GM18858 (cell line): ENCODE measurements at regions not wholly inside any gene's neighbourhood (a gene's known extent, or its start where the extent isn't known, plus 50 kb on each side); places are given as distances from the start of the nearest gene placed in this dataset.

Source experiments
- ATAC-seq: cut with Tn5 transposase; IDR thresholded peaks from one replicate; pipeline ENCODE4 v1.9.1; 2021; ENCODE audit not compliant: unreplicated experiment

GRCh38 chr13:31441800-31442510 is 242.2 kb downstream of the B3GLCT start:
- ATAC-seq, result no peak

GRCh38 chr13:31442571-31442970 is 242.8 kb downstream of the B3GLCT start:
- no peak for ATAC-seq

- no peak for ATAC-seq
These were observed 244.6 kb downstream of the B3GLCT start for GRCh38 chr13:31444266-31444856.

- no peak for ATAC-seq
These were observed 252.8 kb downstream of the B3GLCT start for GRCh38 chr13:31452525-31452924.

GRCh38 chr13:31455581-31455980 is 255.8 kb downstream of the B3GLCT start:
- ATAC-seq, result no peak

GRCh38 chr13:31456056-31456455 is 256.3 kb downstream of the B3GLCT start:
- ATAC-seq, result no peak

GRCh38 chr13:31460061-31460460 is 260.3 kb downstream of the B3GLCT start:
- ATAC-seq, result no peak

GRCh38 chr13:31461923-31462322 is 262.1 kb downstream of the B3GLCT start:
- ATAC-seq, result no peak

- no peak for ATAC-seq
These were observed 263.0 kb downstream of the B3GLCT start for GRCh38 chr13:31462766-31463165.

GRCh38 chr13:31468114-31468902 is 268.5 kb downstream of the B3GLCT start:
- no peak for ATAC-seq

GRCh38 chr13:31469377-31469776 is 269.6 kb downstream of the B3GLCT start:
- no peak for ATAC-seq

- no peak for ATAC-seq
These were observed 263.1 kb upstream of the RXFP2 start for GRCh38 chr13:31476266-31476665.

- ATAC-seq, result no peak
These were observed 262.6 kb upstream of the RXFP2 start for GRCh38 chr13:31476753-31477152.

- no peak for ATAC-seq
These were observed 261.4 kb upstream of the RXFP2 start for GRCh38 chr13:31477961-31478360.

- ATAC-seq, result no peak
These were observed 254.1 kb upstream of the RXFP2 start for GRCh38 chr13:31485183-31485582.

GRCh38 chr13:31485651-31486051 is 253.7 kb upstream of the RXFP2 start:
- no peak for ATAC-seq

- ATAC-seq, result no peak
These were observed 244.0 kb upstream of the RXFP2 start for GRCh38 chr13:31495336-31495735.

- ATAC-seq, result no peak
These were observed 240.1 kb upstream of the RXFP2 start for GRCh38 chr13:31499274-31499673.

GRCh38 chr13:31503626-31504025 is 235.7 kb upstream of the RXFP2 start:
- ATAC-seq, result no peak

GRCh38 chr13:31504918-31505317 is 234.4 kb upstream of the RXFP2 start:
- ATAC-seq, result no peak

- ATAC-seq, result no peak
These were observed 227.0 kb upstream of the RXFP2 start for GRCh38 chr13:31512331-31512730.

GRCh38 chr13:31514932-31515331 is 224.4 kb upstream of the RXFP2 start:
- no peak for ATAC-seq
